ENCODE measurements at regions not wholly inside any gene's neighbourhood (a gene's known extent, or its start where the extent isn't known, plus 50 kb on each side); places are given as distances from the start of the nearest gene placed in this dataset.

DNA sequence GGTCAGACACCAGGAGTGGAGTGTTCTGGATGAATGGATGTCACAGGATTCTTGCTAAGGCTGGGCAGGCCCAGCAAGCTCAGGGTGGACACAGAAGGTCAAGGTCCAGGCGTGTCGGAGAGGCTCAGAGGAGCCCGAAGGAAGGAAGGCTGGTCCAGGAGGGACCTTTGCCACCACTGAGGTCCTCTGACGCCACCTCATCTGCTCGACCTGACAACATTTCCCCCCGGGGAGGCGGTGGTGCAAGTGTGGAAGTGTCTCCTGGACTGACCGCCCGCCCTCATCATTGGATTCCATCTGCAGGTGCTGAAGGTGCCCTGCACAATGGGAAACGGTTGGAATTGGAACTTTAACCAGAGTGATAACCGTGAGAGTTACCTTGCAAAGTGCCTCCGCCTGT lies 124.6 kb downstream of the RTP5 start:
- TF ChIP-seq, protein P1, sequence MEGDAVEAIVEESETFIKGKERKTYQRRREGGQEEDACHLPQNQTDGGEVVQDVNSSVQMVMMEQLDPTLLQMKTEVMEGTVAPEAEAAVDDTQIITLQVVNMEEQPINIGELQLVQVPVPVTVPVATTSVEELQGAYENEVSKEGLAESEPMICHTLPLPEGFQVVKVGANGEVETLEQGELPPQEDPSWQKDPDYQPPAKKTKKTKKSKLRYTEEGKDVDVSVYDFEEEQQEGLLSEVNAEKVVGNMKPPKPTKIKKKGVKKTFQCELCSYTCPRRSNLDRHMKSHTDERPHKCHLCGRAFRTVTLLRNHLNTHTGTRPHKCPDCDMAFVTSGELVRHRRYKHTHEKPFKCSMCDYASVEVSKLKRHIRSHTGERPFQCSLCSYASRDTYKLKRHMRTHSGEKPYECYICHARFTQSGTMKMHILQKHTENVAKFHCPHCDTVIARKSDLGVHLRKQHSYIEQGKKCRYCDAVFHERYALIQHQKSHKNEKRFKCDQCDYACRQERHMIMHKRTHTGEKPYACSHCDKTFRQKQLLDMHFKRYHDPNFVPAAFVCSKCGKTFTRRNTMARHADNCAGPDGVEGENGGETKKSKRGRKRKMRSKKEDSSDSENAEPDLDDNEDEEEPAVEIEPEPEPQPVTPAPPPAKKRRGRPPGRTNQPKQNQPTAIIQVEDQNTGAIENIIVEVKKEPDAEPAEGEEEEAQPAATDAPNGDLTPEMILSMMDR (IDR thresholded peaks at IDR 0.05) = no peak
- TF ChIP-seq POLR2A (IDR thresholded peaks at IDR 0.05) = no peak

Data from suprapubic skin (tissue), 3 donors.